SK-N-MC (cell line): ENCODE measurements at regions not wholly inside any gene's neighbourhood (a gene's known extent, or its start where the extent isn't known, plus 50 kb on each side); places are given as distances from the start of the nearest gene placed in this dataset.

Experiments
- EZH2 ChIP-seq: fragments of 200-600 bp; sonication (generic); IDR thresholded peaks from one replicate; pipeline ENCODE4 v1.6.1; 2017; ENCODE audit warnings: antibody characterized with exemption
- POLR2AphosphoS5 ChIP-seq: IDR thresholded peaks from 2 replicates; pipeline ENCODE4 v1.6.1; 2012; ENCODE audit warnings: mild to moderate bottlenecking, low read depth, low read length, borderline replicate concordance

DNA sequence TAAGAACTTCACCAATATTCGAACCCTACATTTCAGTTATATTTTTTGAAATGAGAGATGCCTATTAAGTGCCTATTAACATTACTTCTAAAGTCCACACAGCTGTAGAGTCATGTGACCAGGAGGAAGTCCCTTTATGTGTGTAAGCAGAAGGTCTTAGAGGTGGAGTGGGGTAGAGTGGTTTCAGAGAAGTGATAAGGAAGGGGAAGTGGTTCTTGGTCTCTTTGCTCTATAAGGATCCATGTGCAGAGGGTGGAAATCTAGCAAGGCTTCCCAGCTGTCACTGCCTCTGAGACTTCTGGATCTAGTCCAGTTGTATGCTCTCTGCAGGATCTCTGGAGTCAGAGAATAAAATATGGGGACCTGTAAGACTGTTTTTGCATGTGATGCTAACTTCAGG is 673.9 kb downstream of the FLRT2 start:
- TF ChIP-seq EZH2, result no peak
- TF ChIP-seq POLR2AphosphoS5, result no peak
